RWPE2 (cell line): ENCODE measurements at regions not wholly inside any gene's neighbourhood (a gene's known extent, or its start where the extent isn't known, plus 50 kb on each side); places are given as distances from the start of the nearest gene placed in this dataset.
"Not testable (repeated sequence)": the region's sequence is repeated elsewhere in the genome, so short reads cannot be mapped to it uniquely, and the experiment has no call there.

Source experiments
- ATAC-seq: fragments of 200-7000 bp; cut with Tn5 transposase; 3 replicates; pipeline ENCODE4 v1.9.1; 2021; ENCODE audit warnings: low read depth
- DNase-seq: peaks from one replicate; pipeline ENCODE4 v3.0.0-alpha.2; 2020; ENCODE audit warnings: low spot score
- H3K27ac ChIP-seq: fragments of 450-650 bp; 2 replicates; pipeline ENCODE4 v1.5.1; 2017; ENCODE audit warnings: mild to moderate bottlenecking; ENCODE audit not compliant: poor library complexity, severe bottlenecking
- H3K27me3 ChIP-seq: fragments of 250-450 bp; sonication (Bioruptor Pico); 2 replicates; pipeline ENCODE4 v1.5.1; 2021; ENCODE audit warnings: mild to moderate bottlenecking, moderate library complexity; ENCODE audit not compliant: insufficient read depth, poor library complexity, severe bottlenecking
- H3K36me3 ChIP-seq: fragments of 250-450 bp; sonication (Bioruptor Pico); 2 replicates; pipeline ENCODE4 v1.5.1; 2020; ENCODE audit warnings: low read depth, mild to moderate bottlenecking, moderate library complexity
- H3K4me1 ChIP-seq: fragments of 250-450 bp; sonication (Bioruptor Pico); 2 replicates; pipeline ENCODE4 v1.5.1; 2021; ENCODE audit warnings: mild to moderate bottlenecking, moderate library complexity; ENCODE audit not compliant: insufficient read depth, poor library complexity, severe bottlenecking
- H3K4me3 ChIP-seq: fragments of 250-450 bp; sonication (Bioruptor Pico); 2 replicates; pipeline ENCODE4 v1.5.1; 2021; ENCODE audit warnings: mild to moderate bottlenecking, moderate library complexity; ENCODE audit not compliant: severe bottlenecking
- H3K9me3 ChIP-seq: fragments of 250-450 bp; sonication (Bioruptor Pico); 2 replicates; pipeline ENCODE4 v1.5.1; 2021; ENCODE audit warnings: mild to moderate bottlenecking, moderate library complexity; ENCODE audit not compliant: severe bottlenecking
- CTCF ChIP-seq: fragments of 450-650 bp; IDR thresholded peaks from one replicate; pipeline ENCODE4 v1.5.1; 2017; ENCODE audit warnings: mild to moderate bottlenecking, moderate library complexity; ENCODE audit not compliant: poor library complexity, severe bottlenecking

- TF ChIP-seq CTCF, result no peak
- Histone ChIP-seq H3K27me3 (no peaks in the 10 kb centered on the region), H3K36me3 (no peaks in the 10 kb centered on the region), H3K4me3 (no peak overlapping the region), H3K4me1 (peaks cover 4% of the 10 kb centered on the region), H3K27ac (no peak overlapping the region), H3K9me3 (no peaks in the 10 kb centered on the region)
- DNase-seq (no peak), ATAC-seq (peak; percentile 51; the same call in 1 of the 3 replicates)
Measured at GRCh38 chrY:16834696-16835095, 1045.3 kb downstream of the CDY2B start.

GRCh38 chrY:16834151-16834550 is 1045.9 kb downstream of the CDY2B start:
- Histone ChIP-seq H3K27ac (no peak overlapping the region), H3K9me3 (no peaks in the 10 kb centered on the region), H3K4me3 (no peak overlapping the region), H3K36me3 (no peaks in the 10 kb centered on the region), H3K4me1 (peaks cover 4% of the 10 kb centered on the region), H3K27me3 (no peaks in the 10 kb centered on the region)
- ATAC-seq, result peak; percentile 35; the same call in 1 of the 3 replicates
- no peak for DNase-seq
- TF ChIP-seq CTCF, result no peak

GRCh38 chrY:16831766-16832165 is 1048.3 kb downstream of the CDY2B start:
- no peaks in the 10 kb centered on the region for H3K36me3 ChIP-seq
- peaks cover 4% of the 10 kb centered on the region for H3K4me1 ChIP-seq
- H3K27ac ChIP-seq, result no peak overlapping the region
- no peak for DNase-seq
- no peak for ATAC-seq
- TF ChIP-seq CTCF, result no peak
- H3K27me3 ChIP-seq, result no peaks in the 10 kb centered on the region
- no peak overlapping the region for H3K4me3 ChIP-seq
- no peaks in the 10 kb centered on the region for H3K9me3 ChIP-seq

GRCh38 chrY:16831364-16831763 is 1048.7 kb downstream of the CDY2B start:
- H3K27ac ChIP-seq, DNase-seq, H3K36me3 ChIP-seq, ATAC-seq, H3K27me3 ChIP-seq, H3K4me3 ChIP-seq, H3K4me1 ChIP-seq, H3K9me3 ChIP-seq: not testable (repeated sequence)

GRCh38 chrY:16807713-16808112 is 1072.3 kb downstream of the CDY2B start:
- DNase-seq, result no peak
- H3K4me1 ChIP-seq, result no peaks in the 10 kb centered on the region
- H3K36me3 ChIP-seq, result no peaks in the 10 kb centered on the region
- no peak for TF ChIP-seq CTCF
- H3K27me3 ChIP-seq, result peaks cover 5% of the 10 kb centered on the region
- no peaks in the 10 kb centered on the region for H3K9me3 ChIP-seq
- no peak overlapping the region for H3K27ac ChIP-seq
- H3K4me3 ChIP-seq, result no peak overlapping the region
- no peak for ATAC-seq
